OCI-LY3 (cell line): ENCODE measurements at regions not wholly inside any gene's neighbourhood (a gene's known extent, or its start where the extent isn't known, plus 50 kb on each side); places are given as distances from the start of the nearest gene placed in this dataset.

Experiments
- EZH2phosphoT487 ChIP-seq: fragments of 200-600 bp; shearing (Covaris generic); IDR thresholded peaks from 2 replicates; pipeline ENCODE4 v1.6.1; 2018; ENCODE audit warnings: antibody characterized with exemption, mixed run types, low read depth
- TF ChIP-seq, protein P1 (sequence below): fragments of 200-600, 300-600 bp; sonication (generic); IDR thresholded peaks from 2 replicates; pipeline ENCODE4 v1.5.1; 2014; ENCODE audit warnings: antibody characterized with exemption, low read length, low read depth

DNA sequence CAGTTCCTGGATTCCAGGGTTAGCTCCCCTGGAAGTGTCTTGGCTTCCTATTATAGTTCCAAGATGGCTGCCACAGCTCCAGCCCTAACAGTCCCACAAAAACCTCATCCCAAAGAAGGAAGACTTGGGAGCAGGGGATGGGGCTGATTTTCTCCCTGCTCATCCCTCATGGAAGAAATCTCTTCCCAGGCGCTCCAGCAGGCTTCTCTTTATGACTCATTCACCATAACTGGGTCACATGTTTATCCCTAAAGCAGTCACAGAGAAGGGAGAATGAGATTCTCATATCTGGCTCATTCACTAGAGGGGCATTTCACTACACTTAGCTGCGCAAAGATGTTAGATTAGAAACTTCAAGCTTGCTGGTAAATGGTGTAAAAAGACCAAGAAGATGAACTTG is 206.5 kb upstream of the IRX3 start:
- TF ChIP-seq, protein P1, sequence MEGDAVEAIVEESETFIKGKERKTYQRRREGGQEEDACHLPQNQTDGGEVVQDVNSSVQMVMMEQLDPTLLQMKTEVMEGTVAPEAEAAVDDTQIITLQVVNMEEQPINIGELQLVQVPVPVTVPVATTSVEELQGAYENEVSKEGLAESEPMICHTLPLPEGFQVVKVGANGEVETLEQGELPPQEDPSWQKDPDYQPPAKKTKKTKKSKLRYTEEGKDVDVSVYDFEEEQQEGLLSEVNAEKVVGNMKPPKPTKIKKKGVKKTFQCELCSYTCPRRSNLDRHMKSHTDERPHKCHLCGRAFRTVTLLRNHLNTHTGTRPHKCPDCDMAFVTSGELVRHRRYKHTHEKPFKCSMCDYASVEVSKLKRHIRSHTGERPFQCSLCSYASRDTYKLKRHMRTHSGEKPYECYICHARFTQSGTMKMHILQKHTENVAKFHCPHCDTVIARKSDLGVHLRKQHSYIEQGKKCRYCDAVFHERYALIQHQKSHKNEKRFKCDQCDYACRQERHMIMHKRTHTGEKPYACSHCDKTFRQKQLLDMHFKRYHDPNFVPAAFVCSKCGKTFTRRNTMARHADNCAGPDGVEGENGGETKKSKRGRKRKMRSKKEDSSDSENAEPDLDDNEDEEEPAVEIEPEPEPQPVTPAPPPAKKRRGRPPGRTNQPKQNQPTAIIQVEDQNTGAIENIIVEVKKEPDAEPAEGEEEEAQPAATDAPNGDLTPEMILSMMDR: no peak
- TF ChIP-seq EZH2phosphoT487: no peak
